Thyroid gland (tissue), 4 donors: ENCODE measurements at regions not wholly inside any gene's neighbourhood (a gene's known extent, or its start where the extent isn't known, plus 50 kb on each side); places are given as distances from the start of the nearest gene placed in this dataset.
"Not testable (repeated sequence)": the region's sequence is repeated elsewhere in the genome, so short reads cannot be mapped to it uniquely, and the experiment has no call there.

Experiments
- DNase-seq, 2 donors: peaks; one replicate each; pipeline ENCODE4 v3.0.0-alpha.2; 2019
- H3K27ac ChIP-seq, 3 donors: fragments of 200-600 bp; sonication (generic); 1 replicate in 2 of 3; 2 replicates in 1 of 3; pipeline ENCODE4 v1.5.1; 2016 to 2019; ENCODE audit warnings: mild to moderate bottlenecking in 1 of 3, moderate library complexity in 1 of 3
- H3K27me3 ChIP-seq: fragments of 200-600 bp; sonication (generic); one replicate; pipeline ENCODE4 v1.5.1; 2019
- H3K36me3 ChIP-seq, 2 donors: fragments of 200-600 bp; sonication (generic); one replicate each; pipeline ENCODE4 v1.5.1; 2016 to 2019
- H3K4me1 ChIP-seq, 2 donors: fragments of 200-600 bp; sonication (generic); one replicate each; pipeline ENCODE4 v1.5.1; 2017 to 2019
- H3K4me3 ChIP-seq, 3 donors: fragments of 200-600 bp; sonication (generic); replicated peaks in 1 of 3; 1 replicate in 2 of 3; 2 replicates in 1 of 3; pipeline ENCODE4 v1.5.1; 2016; ENCODE audit warnings: mild to moderate bottlenecking in 1 of 3
- H3K9me3 ChIP-seq: fragments of 200-600 bp; sonication (generic); one replicate; pipeline ENCODE4 v1.5.1; 2017
- CTCF ChIP-seq, 6 experiments: fragments of 200-600 bp in 3 of 6; fragments of 450-650 bp in 3 of 6; sonication (generic) in 3 of 6; IDR thresholded peaks; one replicate each; pipeline ENCODE4 v1.5.1; 2016 to 2019; ENCODE audit warnings: antibody characterized with exemption in 6 of 6, mild to moderate bottlenecking in 2 of 6, inconsistent platforms in 1 of 6, moderate library complexity in 1 of 6
- POLR2A ChIP-seq, 2 donors: fragments of 450-650 bp; IDR thresholded peaks; one replicate each; pipeline ENCODE4 v1.6.1; 2017; ENCODE audit warnings: antibody characterized with exemption in 2 of 2, mild to moderate bottlenecking in 2 of 2, moderate library complexity in 1 of 2
- WGBS, 2 donors: methylation state at CpG; one replicate each; pipeline ENCODE4 v1.1.5; 2017; 5-methylcytosine and 5-hydroxymethylcytosine counted together
- intact Hi-C: fragments of 100-400 bp; cut with DNase I; formaldehyde crosslinking; loops from one replicate; pipeline ENCODE4 v1.15.1; 2023

- H3K27ac ChIP-seq, result no peak overlapping the region
- DNase-seq, result no peak
- H3K4me1 ChIP-seq, result no peaks in the 10 kb centered on the region
- H3K36me3 ChIP-seq, result no peaks in the 10 kb centered on the region
- 62 to 73% methylated on average over 4 of the region's 4 CpGs for WGBS, 2 donors
- TF ChIP-seq CTCF (IDR thresholded peaks at IDR 0.05), result no peak
- TF ChIP-seq POLR2A (IDR thresholded peaks at IDR 0.05), result no peak
- no peaks in the 10 kb centered on the region for H3K9me3 ChIP-seq
- H3K27me3 ChIP-seq, result no peaks in the 10 kb centered on the region
- intact Hi-C loops, result no loop called here
- no peak overlapping the region for H3K4me3 ChIP-seq
Measured at GRCh38 chr19:21611659-21612402, 106.4 kb downstream of the ZNF429 start.

GRCh38 chr19:21610787-21611186, 105.4 kb downstream of the ZNF429 start:
- intact Hi-C loops, result no loop called here
- Histone ChIP-seq H3K36me3 (no peaks in the 10 kb centered on the region), H3K4me1 (peaks cover 0 to under 1% of the 10 kb centered on the region in 2 donors), H3K9me3 (no peaks in the 10 kb centered on the region), H3K27ac (no peak overlapping the region), H3K27me3 (no peaks in the 10 kb centered on the region), H3K4me3 (no peak overlapping the region)
- no peak for TF ChIP-seq POLR2A (IDR thresholded peaks at IDR 0.05)
- TF ChIP-seq CTCF (IDR thresholded peaks at IDR 0.05), result no peak
- no peak for DNase-seq
- 94 to 100% methylated on average over 1 of the region's 1 CpG for WGBS, 2 donors

- Histone ChIP-seq H3K9me3 (no peaks in the 10 kb centered on the region), H3K4me1 (peaks cover 0 to 5% of the 10 kb centered on the region in 2 donors), H3K36me3 (no peaks in the 10 kb centered on the region), H3K4me3 (no peak overlapping the region), H3K27me3 (no peaks in the 10 kb centered on the region), H3K27ac (no peak overlapping the region)
- no peak for DNase-seq
- TF ChIP-seq CTCF (IDR thresholded peaks at IDR 0.05), result no peak
- TF ChIP-seq POLR2A (IDR thresholded peaks at IDR 0.05), result no peak
- WGBS, 2 donors, result 64 to 95% methylated on average over 3 of the region's 3 CpGs
- intact Hi-C loops, result no loop called here
Measured at GRCh38 chr19:21610341-21610740, 104.9 kb downstream of the ZNF429 start.

- Histone ChIP-seq H3K4me3 (no peak overlapping the region), H3K9me3 (no peaks in the 10 kb centered on the region), H3K36me3 (no peaks in the 10 kb centered on the region), H3K27ac (no peak overlapping the region), H3K4me1 (peaks cover 5 to 15% of the 10 kb centered on the region in 2 donors), H3K27me3 (no peaks in the 10 kb centered on the region)
- no peak for TF ChIP-seq CTCF (IDR thresholded peaks at IDR 0.05)
- no peak for TF ChIP-seq POLR2A (IDR thresholded peaks at IDR 0.05)
- WGBS, 2 donors, result 86 to 100% methylated on average over 2 of the region's 2 CpGs
- DNase-seq, result no peak
- intact Hi-C loops, result no loop called here
Measured at GRCh38 chr19:21608571-21608970, 103.2 kb downstream of the ZNF429 start.

GRCh38 chr19:21607449-21607848, 102.0 kb downstream of the ZNF429 start:
- intact Hi-C loops, result no loop called here
- TF ChIP-seq POLR2A (IDR thresholded peaks at IDR 0.05), result no peak
- no peak for TF ChIP-seq CTCF (IDR thresholded peaks at IDR 0.05)
- DNase-seq, result no peak
- Histone ChIP-seq H3K27me3 (no peaks in the 10 kb centered on the region), H3K27ac (no peak overlapping the region), H3K9me3 (no peaks in the 10 kb centered on the region), H3K4me1 (peaks cover 10 to 15% of the 10 kb centered on the region in 2 donors), H3K36me3 (no peaks in the 10 kb centered on the region), H3K4me3 (no peak overlapping the region)
- 66 to 72% methylated on average over 4 of the region's 4 CpGs for WGBS, 2 donors

- H3K9me3 ChIP-seq, H3K4me3 ChIP-seq, intact Hi-C loops, H3K27ac ChIP-seq, DNase-seq, H3K27me3 ChIP-seq, H3K36me3 ChIP-seq: not testable (repeated sequence)
- 78 to 89% methylated on average over 6 to 13 of the region's 31 CpGs for WGBS, 2 donors
- peaks cover 10 to 15% of the 10 kb centered on the region in 2 donors for H3K4me1 ChIP-seq
Measured at GRCh38 chr19:21607011-21607410, 101.6 kb downstream of the ZNF429 start.

GRCh38 chr19:21606326-21606725, 100.9 kb downstream of the ZNF429 start:
- intact Hi-C loops, H3K27me3 ChIP-seq, H3K36me3 ChIP-seq, H3K4me3 ChIP-seq, H3K9me3 ChIP-seq, H3K27ac ChIP-seq, DNase-seq: not testable (repeated sequence)
- peaks cover 10 to 15% of the 10 kb centered on the region in 2 donors for H3K4me1 ChIP-seq
- WGBS, 2 donors, result 79 to 84% methylated on average over 2 to 5 of the region's 5 CpGs
